IgD-negative memory B cell (primary cell): ENCODE measurements at regions not wholly inside any gene's neighbourhood (a gene's known extent, or its start where the extent isn't known, plus 50 kb on each side); places are given as distances from the start of the nearest gene placed in this dataset.
"Not testable (repeated sequence)": the region's sequence is repeated elsewhere in the genome, so short reads cannot be mapped to it uniquely, and the experiment has no call there.

Source experiments
- H3K27ac Mint-ChIP-seq, 3 donors: one replicate each; pipeline ENCODE4 v1.8.0; 2020 to 2022; ENCODE audit warnings: mild to moderate bottlenecking in 3 of 3, mixed read lengths in 3 of 3, moderate library complexity in 1 of 3
- H3K27me3 Mint-ChIP-seq: one replicate; pipeline ENCODE4 v1.8.0; 2021; ENCODE audit warnings: mixed read lengths
- H3K36me3 Mint-ChIP-seq: one replicate; pipeline ENCODE4 v1.8.0; 2020; ENCODE audit warnings: mild to moderate bottlenecking, mixed read lengths
- H3K4me1 Mint-ChIP-seq, 3 donors: one replicate each; pipeline ENCODE4 v1.8.0; 2020 to 2022; ENCODE audit warnings: mixed read lengths in 3 of 3, mild to moderate bottlenecking in 1 of 3
- H3K4me3 Mint-ChIP-seq, 4 donors: one replicate each; pipeline ENCODE4 v1.8.0; 2020 to 2022; ENCODE audit warnings: mild to moderate bottlenecking in 4 of 4, mixed read lengths in 4 of 4, moderate library complexity in 3 of 4
- H3K9me3 Mint-ChIP-seq, 3 donors: one replicate each; pipeline ENCODE4 v1.8.0; 2020 to 2021; ENCODE audit warnings: mixed read lengths in 3 of 3, mild to moderate bottlenecking in 1 of 3

DNA sequence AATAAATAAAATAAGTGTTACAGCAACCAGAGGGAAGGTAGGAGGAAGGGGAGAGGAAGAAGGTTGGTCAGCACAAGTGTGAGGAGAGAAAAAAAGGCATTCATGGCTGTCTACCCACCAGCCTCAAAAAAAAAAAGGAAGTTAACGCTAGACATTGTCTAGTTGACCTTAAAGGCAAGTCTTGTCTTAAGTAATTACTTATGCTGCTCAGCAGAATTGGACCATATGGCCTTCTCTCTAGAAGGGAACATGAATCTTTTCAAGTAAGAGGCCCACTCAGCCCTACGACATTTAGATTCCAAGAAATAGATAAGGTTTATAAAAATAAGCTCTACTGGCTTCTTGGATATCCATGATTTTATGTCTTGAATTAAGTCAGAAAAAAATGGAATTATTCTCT, 172.7 kb downstream of the ETNK1 start:
- Mint-ChIP-seq H3K4me3 (no peak overlapping the region), H3K4me1 (peaks cover 0 to 7% (median 6%) of the 10 kb centered on the region in 3 donors), H3K9me3 (no peaks in the 10 kb centered on the region), H3K36me3 (no peaks in the 10 kb centered on the region), H3K27me3 (no peaks in the 10 kb centered on the region), H3K27ac (no peak overlapping the region)

DNA sequence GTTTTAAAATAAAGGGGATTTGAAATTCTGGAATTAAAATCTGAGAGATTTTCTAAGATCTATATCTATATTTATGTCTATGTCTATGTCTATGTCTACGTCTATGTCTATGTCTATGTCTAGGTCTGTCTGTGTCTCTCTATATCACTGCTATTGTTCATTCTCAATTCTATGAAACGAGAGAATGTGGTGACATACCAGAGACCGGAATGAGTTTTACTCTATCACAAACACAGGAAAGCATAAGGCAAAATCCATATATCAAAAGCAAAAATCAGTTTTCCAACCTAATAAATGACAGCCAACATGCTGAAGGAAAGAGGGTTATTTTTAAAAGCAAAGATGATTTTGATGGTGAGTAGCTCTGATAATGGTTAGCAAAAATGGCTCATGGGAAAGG, 173.1 kb downstream of the ETNK1 start:
- no peak overlapping the region for H3K4me3 Mint-ChIP-seq
- no peaks in the 10 kb centered on the region for H3K36me3 Mint-ChIP-seq
- H3K9me3 Mint-ChIP-seq = no peaks in the 10 kb centered on the region
- H3K27me3 Mint-ChIP-seq = no peaks in the 10 kb centered on the region
- H3K4me1 Mint-ChIP-seq = peaks cover 0 to 7% (median 6%) of the 10 kb centered on the region in 3 donors
- H3K27ac Mint-ChIP-seq = no peak overlapping the region

DNA sequence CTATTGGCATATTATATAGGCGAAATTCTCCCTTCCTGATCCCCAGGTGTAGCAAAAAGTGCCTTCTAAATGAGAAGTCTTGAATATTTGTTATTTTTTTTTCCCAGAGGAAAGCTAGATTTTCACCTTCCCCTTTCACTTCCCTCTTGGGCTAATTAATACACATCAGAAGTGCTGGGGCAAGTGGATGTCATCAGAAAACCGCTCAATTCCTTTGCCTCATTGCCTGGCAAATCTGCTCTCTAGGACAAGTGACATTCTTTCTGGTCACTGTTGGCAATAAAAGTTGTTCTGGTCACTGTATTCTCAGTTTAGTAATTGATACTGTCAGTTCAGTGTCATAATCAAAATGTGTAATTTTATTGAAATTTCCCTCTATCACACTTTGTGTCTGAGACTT, 174.5 kb downstream of the ETNK1 start:
- H3K9me3 Mint-ChIP-seq = no peaks in the 10 kb centered on the region
- H3K27me3 Mint-ChIP-seq = no peaks in the 10 kb centered on the region
- no peak overlapping the region for H3K27ac Mint-ChIP-seq
- H3K4me3 Mint-ChIP-seq = no peak overlapping the region
- peaks cover 0 to 7% (median 6%) of the 10 kb centered on the region in 3 donors for H3K4me1 Mint-ChIP-seq
- no peaks in the 10 kb centered on the region for H3K36me3 Mint-ChIP-seq

DNA sequence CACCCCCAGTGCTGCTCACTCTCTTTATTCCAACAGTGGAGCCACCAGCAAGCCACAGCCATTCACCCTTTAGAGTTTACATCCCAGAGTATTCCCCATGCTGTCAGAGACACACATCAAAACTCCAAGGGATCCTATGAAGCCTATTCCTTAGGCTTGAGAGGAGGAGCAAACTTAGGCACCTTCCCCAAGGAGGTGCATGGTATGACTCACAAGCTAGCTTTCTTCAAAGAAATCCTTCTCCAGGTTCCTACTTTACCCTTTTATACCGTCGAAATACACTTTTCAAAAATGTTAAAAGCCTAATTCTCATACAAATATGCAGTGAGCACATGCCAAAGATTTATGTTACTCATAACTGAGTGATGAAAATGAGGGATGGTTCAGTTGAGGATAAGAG, 175.4 kb downstream of the ETNK1 start:
- Mint-ChIP-seq H3K9me3 (no peaks in the 10 kb centered on the region), H3K27me3 (no peaks in the 10 kb centered on the region), H3K4me1 (peaks cover 0 to 7% (median 6%) of the 10 kb centered on the region in 3 donors), H3K36me3 (no peaks in the 10 kb centered on the region), H3K4me3 (no peak overlapping the region), H3K27ac (peak overlapping the region in 1 of 3 donors; percentile 32)

DNA sequence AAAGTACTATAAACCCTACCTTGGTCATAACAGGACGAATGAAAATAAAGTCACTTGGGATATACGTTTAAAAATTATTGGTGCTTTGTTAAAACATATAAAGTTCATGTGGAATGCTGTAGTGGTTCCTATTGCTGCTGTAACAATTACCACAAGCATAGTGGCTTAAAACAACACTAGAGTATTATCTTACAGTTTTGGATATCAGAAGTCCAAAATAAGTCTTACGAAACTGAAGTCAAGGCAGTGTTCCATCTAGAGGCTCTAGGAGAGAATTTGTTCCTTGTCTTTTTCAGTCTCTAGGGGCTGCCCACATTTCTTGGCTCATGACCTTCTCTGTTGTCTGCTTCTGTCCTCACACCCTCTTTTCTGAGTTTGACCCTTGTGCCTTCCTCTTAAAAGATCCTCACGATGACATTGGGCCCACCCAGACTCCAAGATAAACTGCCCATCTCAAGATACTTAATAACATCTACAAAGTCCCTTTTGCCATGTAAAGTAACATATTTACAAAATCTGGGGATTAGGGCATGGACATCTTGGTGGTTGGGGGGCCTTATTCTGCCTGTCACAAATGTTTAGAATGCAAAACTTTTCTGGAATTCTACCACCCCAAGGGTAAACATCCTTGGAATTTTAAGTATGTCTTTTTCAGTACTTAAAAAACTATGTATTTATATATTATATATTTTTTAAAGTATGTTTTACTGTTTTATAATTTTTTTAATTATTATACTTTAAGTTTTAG, 178.1 kb downstream of the ETNK1 start:
- peaks cover 0 to 7% (median 6%) of the 10 kb centered on the region in 3 donors for H3K4me1 Mint-ChIP-seq
- no peak overlapping the region for H3K4me3 Mint-ChIP-seq
- H3K36me3 Mint-ChIP-seq = no peaks in the 10 kb centered on the region
- no peaks in the 10 kb centered on the region for H3K9me3 Mint-ChIP-seq
- H3K27ac Mint-ChIP-seq = no peak overlapping the region
- H3K27me3 Mint-ChIP-seq = peaks cover 2% of the 10 kb centered on the region

DNA sequence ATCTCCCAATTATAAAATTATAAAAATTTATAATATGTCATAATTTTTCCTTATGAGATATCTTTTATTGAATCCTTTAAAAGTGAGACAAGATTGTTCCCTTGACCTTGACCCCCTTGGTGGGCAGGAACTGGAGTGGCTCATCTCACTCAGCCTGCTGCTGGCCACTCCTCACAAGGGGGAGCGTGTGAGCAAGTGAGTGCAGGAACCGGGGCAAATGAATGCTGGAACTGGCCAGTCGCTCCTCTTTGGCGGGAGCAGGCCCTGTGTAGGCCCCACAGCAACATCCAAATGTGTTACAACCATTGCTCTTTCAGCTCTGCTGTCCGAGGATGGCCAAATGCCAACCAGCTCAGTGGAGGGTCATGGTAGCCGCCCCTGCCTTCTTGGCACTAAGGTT, 178.8 kb downstream of the ETNK1 start:
- Mint-ChIP-seq H3K36me3 (no peaks in the 10 kb centered on the region), H3K27me3 (peaks cover 2% of the 10 kb centered on the region), H3K4me3 (no peak overlapping the region), H3K9me3 (no peaks in the 10 kb centered on the region), H3K27ac (no peak overlapping the region), H3K4me1 (peaks cover 0 to 7% (median 6%) of the 10 kb centered on the region in 3 donors)

DNA sequence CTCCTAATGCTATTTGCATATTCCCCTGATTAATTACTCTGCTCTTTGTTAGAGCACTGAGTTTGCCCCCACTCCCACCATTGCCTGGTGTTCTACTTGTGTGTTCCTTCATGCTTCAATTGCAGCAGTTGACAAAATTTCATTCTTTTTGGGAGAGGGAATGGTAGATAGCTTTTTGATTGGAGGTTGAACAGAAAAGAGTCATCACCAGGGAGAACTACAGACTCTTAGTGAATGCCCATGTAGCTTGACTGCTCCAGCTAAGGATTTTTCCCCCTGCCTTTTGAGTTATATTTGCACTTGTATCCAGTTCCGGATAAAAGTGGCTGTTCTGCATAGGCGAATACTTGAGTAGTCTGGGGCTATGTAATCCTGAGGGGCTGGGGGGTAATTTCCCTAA, 183.9 kb downstream of the ETNK1 start:
- Mint-ChIP-seq H3K27ac (no peak overlapping the region), H3K36me3 (no peaks in the 10 kb centered on the region), H3K27me3 (peaks cover 2% of the 10 kb centered on the region), H3K4me1 (no peaks in the 10 kb centered on the region), H3K9me3 (no peaks in the 10 kb centered on the region), H3K4me3 (no peak overlapping the region)

DNA sequence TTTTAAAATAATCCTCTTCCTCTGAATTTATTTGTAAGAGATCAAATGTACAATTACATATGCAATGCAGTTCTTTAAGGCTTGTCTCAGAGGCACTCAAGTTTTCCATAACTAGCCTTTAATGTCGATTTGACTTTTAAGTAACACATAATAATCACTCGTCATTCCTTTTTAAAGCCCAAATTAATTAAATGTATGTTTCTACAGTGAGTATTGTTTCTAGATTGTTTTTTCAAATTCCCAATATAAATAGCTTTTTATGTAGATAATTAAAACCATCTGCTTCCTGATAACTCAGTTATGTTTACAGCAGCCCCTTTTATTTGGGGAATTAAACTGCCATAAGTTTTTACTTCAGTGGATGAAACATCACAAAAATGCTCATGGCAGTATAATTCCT, 185.1 kb downstream of the ETNK1 start:
- no peak overlapping the region for H3K27ac Mint-ChIP-seq
- H3K36me3 Mint-ChIP-seq = no peaks in the 10 kb centered on the region
- no peaks in the 10 kb centered on the region for H3K9me3 Mint-ChIP-seq
- peaks cover 2% of the 10 kb centered on the region for H3K27me3 Mint-ChIP-seq
- H3K4me1 Mint-ChIP-seq = no peaks in the 10 kb centered on the region
- no peak overlapping the region for H3K4me3 Mint-ChIP-seq

DNA sequence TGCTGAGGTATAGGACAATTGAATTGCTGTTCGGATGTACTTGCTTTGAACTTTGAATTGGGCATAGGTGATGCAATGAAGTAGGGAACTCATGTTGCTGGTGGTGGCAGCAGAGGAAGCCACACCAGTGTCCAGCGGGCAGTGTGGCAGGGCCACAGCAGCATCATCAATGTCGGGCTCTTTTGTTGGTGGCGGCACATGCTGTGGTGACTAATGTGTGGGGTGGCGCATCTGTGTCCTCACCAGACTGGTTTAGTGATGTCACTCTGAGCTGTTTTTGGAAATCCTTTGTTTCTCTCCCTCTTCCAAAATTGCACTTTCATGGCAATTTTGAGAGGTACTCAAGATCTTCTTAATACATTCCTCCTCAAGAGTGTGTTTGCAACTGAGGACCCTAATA, 187.6 kb downstream of the ETNK1 start:
- Mint-ChIP-seq H3K4me3 (no peak overlapping the region), H3K36me3 (no peaks in the 10 kb centered on the region), H3K9me3 (peaks cover 0 to 2% (median 0%) of the 10 kb centered on the region in 3 donors)

DNA sequence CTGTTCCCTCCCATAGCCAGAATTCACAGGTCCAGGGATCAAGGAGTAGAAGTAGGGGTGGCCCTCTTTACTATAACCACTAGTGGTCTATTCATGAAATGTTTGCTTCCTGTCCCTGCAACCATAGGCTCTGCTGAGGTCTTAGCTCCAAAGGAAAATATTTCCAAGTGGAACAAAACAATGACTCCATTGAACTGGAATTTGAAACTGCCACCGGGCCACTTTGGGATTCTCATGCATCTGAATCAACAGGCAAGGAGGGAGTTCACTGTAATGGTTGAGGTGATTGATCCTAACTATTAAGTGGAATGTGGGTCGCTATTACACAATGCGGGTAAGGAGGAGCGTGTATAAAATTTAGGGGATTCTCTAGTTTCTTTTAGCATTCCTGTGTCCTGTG, 197.0 kb downstream of the ETNK1 start:
- H3K27ac Mint-ChIP-seq = no peak overlapping the region
- H3K36me3 Mint-ChIP-seq = no peaks in the 10 kb centered on the region

More for the DNA sequence above, 187.6 kb downstream of the ETNK1 start:
- Mint-ChIP-seq H3K27ac (no peak overlapping the region), H3K4me1 (no peaks in the 10 kb centered on the region), H3K27me3 (peaks cover 2% of the 10 kb centered on the region)

DNA sequence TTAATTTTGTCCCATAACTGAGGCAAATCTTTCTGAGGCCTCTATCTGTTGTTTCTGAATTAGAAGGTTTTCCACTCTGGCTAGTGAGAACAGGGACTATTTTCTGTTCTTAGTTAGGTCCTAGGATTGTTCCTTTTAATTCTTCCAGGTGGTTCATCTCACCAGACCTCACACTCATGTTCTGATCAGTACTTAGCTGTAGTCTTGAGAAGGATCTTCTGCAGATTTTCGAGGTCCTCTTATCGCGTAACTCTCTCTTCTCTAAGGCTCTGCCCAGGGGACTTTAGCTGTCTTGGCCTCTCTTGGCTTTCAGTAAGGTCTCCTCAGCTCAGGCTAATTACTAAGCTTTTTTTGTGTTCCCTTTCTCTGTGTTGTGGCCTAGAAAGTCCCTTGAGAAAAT, 201.1 kb downstream of the ETNK1 start:
- H3K36me3 Mint-ChIP-seq = no peaks in the 10 kb centered on the region
- peaks cover 9% of the 10 kb centered on the region for H3K27me3 Mint-ChIP-seq
- H3K9me3 Mint-ChIP-seq = peaks cover 4 to 10% (median 9%) of the 10 kb centered on the region in 3 donors
- H3K27ac Mint-ChIP-seq = no peak overlapping the region
- H3K4me1 Mint-ChIP-seq = no peaks in the 10 kb centered on the region
- no peak overlapping the region for H3K4me3 Mint-ChIP-seq

More for the DNA sequence above, 197.0 kb downstream of the ETNK1 start:
- Mint-ChIP-seq H3K4me3 (no peak overlapping the region), H3K27me3 (peaks cover 1% of the 10 kb centered on the region), H3K4me1 (no peaks in the 10 kb centered on the region), H3K9me3 (peaks cover 0 to 9% (median 1%) of the 10 kb centered on the region in 3 donors)

DNA sequence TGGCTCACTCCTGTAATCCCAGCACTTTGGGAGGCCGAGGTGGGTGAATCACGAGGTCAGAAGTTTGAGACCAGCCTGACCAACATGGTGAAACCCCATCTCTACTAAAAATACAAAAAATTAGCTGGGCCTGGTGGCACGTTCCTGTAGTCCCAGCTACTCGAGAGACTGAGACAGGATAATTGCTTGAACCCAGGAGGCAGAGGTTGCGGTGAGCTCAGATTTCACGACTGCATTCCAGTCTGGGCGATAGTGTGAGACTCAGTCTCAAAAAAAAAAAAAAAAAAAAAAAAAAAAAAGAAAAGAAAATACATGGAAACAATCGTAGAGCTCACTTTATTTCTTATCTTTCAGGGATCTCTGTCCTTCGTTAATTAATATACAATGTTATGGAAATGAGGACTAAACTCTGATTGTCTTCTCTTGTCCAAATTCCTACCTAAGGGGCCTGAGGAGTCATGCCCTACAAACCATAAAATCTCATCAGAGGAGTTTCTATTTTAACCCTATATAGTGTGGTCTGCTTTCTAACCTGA, 201.5 kb downstream of the ETNK1 start:
- not testable (repeated sequence) for H3K9me3 Mint-ChIP-seq, H3K36me3 Mint-ChIP-seq, H3K27ac Mint-ChIP-seq, H3K27me3 Mint-ChIP-seq, H3K4me1 Mint-ChIP-seq, H3K4me3 Mint-ChIP-seq

DNA sequence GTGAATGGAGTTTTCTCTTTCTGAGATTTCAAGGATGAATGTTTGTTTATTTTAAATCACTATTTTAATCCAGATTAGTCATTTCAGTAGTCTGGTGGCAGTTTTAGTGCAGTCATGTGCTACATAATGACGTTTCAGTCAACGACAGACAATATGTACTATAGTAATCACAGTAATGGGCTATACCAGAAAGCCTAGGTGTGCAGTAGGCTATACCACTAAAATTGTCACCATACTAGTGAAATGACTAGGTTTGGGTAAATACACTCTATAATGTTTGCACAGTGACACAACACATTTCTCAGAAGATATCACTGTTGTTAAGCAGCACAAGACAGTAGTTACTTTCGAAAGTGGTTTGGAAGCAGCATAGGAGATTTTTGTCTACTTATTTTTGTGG, 203.1 kb downstream of the ETNK1 start:
- Mint-ChIP-seq H3K27me3 (peaks cover 10% of the 10 kb centered on the region), H3K9me3 (peaks cover 0 to 8% (median 4%) of the 10 kb centered on the region in 3 donors), H3K27ac (no peak overlapping the region), H3K36me3 (no peaks in the 10 kb centered on the region), H3K4me3 (no peak overlapping the region), H3K4me1 (no peaks in the 10 kb centered on the region)

DNA sequence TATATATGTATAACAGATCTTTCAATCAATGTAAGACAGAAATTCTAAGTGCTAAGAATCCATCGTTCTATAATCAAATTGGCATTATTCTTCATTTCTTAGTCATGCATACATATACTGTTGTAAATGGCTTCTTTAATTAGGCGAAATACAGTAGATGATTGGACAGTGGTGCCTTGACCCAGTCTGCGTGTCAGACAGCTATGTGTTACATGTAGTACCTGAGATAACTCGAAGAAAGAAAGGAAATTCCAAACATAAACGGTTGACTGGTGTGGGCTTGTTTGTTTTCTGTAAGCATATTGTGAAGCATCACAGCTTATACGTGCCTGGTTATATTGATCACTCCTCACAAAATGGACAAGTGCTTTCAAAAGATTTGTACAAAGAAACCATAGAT, 210.5 kb downstream of the ETNK1 start:
- no peak overlapping the region for H3K4me3 Mint-ChIP-seq
- peaks cover 3% of the 10 kb centered on the region for H3K27me3 Mint-ChIP-seq
- H3K36me3 Mint-ChIP-seq = no peaks in the 10 kb centered on the region
- H3K4me1 Mint-ChIP-seq = peaks cover 0 to 1% (median 0%) of the 10 kb centered on the region in 3 donors
- H3K9me3 Mint-ChIP-seq = no peaks in the 10 kb centered on the region
- no peak overlapping the region for H3K27ac Mint-ChIP-seq

DNA sequence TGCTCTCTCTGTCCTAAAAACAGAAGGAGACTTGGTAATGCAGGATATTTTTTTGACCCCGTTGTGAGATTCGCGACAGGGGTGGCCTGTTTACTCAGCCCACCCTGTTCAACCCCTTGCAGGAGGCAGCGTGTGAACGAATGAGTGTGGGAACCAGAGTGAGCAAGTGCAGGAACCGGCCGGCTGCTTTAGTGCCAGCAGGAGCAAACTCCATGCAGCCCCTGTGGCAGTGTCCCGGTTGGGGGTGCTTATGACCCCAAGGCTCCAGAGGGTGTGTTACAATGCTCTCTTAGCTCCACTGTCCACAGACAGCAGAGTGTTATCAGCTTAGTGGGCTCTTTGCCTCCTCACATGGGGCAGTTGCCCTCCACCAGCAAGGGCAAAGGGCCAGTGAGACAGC, 225.2 kb downstream of the ETNK1 start:
- Mint-ChIP-seq H3K9me3 (no peaks in the 10 kb centered on the region), H3K27me3 (peaks cover 2% of the 10 kb centered on the region), H3K4me3 (no peak overlapping the region), H3K4me1 (no peaks in the 10 kb centered on the region), H3K36me3 (peaks cover 1% of the 10 kb centered on the region), H3K27ac (no peak overlapping the region)

DNA sequence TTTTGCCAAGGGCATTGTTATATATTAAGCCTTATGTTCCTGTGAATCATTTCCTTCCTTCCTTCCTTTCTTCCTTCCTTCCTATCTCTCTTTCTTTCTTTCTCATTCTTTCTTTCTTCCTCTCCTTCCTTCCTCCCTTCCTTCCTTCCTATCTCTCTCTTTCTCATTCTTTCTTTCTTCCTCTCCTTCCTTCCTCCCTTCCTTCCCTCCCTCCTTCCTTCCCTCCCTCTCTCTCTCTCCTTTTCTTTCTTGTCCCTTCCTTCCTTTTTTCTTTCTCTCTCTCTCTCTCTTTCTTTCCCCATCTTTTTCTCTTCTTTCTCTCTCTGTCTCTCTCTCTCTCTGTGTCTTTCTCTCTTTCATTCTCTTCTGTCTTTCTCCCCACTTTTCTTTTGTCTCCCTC, 226.6 kb downstream of the ETNK1 start:
- no peak overlapping the region for H3K4me3 Mint-ChIP-seq
- H3K9me3 Mint-ChIP-seq = no peaks in the 10 kb centered on the region
- H3K36me3 Mint-ChIP-seq = peaks cover 1% of the 10 kb centered on the region
- H3K27me3 Mint-ChIP-seq = peaks cover 2% of the 10 kb centered on the region
- H3K27ac Mint-ChIP-seq = no peak overlapping the region
- no peaks in the 10 kb centered on the region for H3K4me1 Mint-ChIP-seq
